H1 (cell line): ENCODE measurements at regions not wholly inside any gene's neighbourhood (a gene's known extent, or its start where the extent isn't known, plus 50 kb on each side); places are given as distances from the start of the nearest gene placed in this dataset.

ENCODE experiments used
- CHD2 ChIP-seq: IDR thresholded peaks from 2 replicates; pipeline ENCODE4 v1.6.1; 2012; ENCODE audit warnings: low read length, improper control_type of control experiment
- CHD7 ChIP-seq: fragments of 300-600 bp; sonication (generic); IDR thresholded peaks from 2 replicates; pipeline ENCODE4 v1.7.1; 2012; ENCODE audit warnings: low read length, moderate library complexity, mild to moderate bottlenecking, inconsistent platforms; ENCODE audit not compliant: insufficient replicate concordance
- GABPA ChIP-seq: IDR thresholded peaks from 2 replicates; pipeline ENCODE4 v1.6.1; 2011; ENCODE audit warnings: mild to moderate bottlenecking, low read length, moderate library complexity, borderline replicate concordance; ENCODE audit not compliant: insufficient read depth
- NRF1 ChIP-seq: IDR thresholded peaks from 2 replicates; pipeline ENCODE4 v1.6.1; 2011; ENCODE audit warnings: mild to moderate bottlenecking, low read depth, low read length, improper control_type of control experiment
- POLR2A ChIP-seq, 2 experiments: IDR thresholded peaks; 1 replicate in 1 of 2; 2 replicates in 1 of 2; pipeline ENCODE4 v1.6.1; 2011; ENCODE audit warnings: low read depth in 2 of 2, low read length in 2 of 2, mild to moderate bottlenecking in 2 of 2; ENCODE audit errors: control extremely low read depth in 1 of 2
- POLR2AphosphoS5 ChIP-seq: IDR thresholded peaks from 2 replicates; pipeline ENCODE4 v1.6.1; 2011; ENCODE audit warnings: low read depth, low read length
- POU5F1 ChIP-seq: IDR thresholded peaks from 2 replicates; pipeline ENCODE4 v1.6.1; 2011; ENCODE audit warnings: low read depth, mild to moderate bottlenecking, low read length, moderate library complexity
- SIRT6 ChIP-seq: IDR thresholded peaks from one replicate; pipeline ENCODE4 v1.7.1; 2012; ENCODE audit warnings: low read length, inconsistent platforms
- SP4 ChIP-seq: IDR thresholded peaks from 2 replicates; pipeline ENCODE4 v1.6.1; 2012; ENCODE audit warnings: low read length, inconsistent platforms
- TF ChIP-seq, protein P1 (sequence below): IDR thresholded peaks from 2 replicates; pipeline ENCODE4 v1.6.1; 2011; ENCODE audit warnings: low read depth, mild to moderate bottlenecking, low read length; ENCODE audit not compliant: insufficient read depth

GRCh38 chr2:204078003-204078698 is 141.6 kb downstream of the ICOS start (continued):
- no peak for TF ChIP-seq CHD7
- TF ChIP-seq CHD2: no peak
- TF ChIP-seq POLR2A (IDR thresholded peaks at IDR 0.05; ENCODE audit: control extremely low read depth in 1 of 2, low read depth in 2 of 2, low read length in 2 of 2): no peak
- no peak for TF ChIP-seq POU5F1
- TF ChIP-seq NRF1: no peak
- no peak for TF ChIP-seq GABPA
- TF ChIP-seq SP4: no peak
- no peak for TF ChIP-seq SIRT6
- TF ChIP-seq POLR2AphosphoS5: no peak
- TF ChIP-seq, protein P1, sequence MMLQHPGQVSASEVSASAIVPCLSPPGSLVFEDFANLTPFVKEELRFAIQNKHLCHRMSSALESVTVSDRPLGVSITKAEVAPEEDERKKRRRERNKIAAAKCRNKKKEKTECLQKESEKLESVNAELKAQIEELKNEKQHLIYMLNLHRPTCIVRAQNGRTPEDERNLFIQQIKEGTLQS: no peak
